ENCODE measurements at regions not wholly inside any gene's neighbourhood (a gene's known extent, or its start where the extent isn't known, plus 50 kb on each side); places are given as distances from the start of the nearest gene placed in this dataset.
A peak's percentile ranks its signal among the peaks of the same experiment; 100 is the strongest.

DNA sequence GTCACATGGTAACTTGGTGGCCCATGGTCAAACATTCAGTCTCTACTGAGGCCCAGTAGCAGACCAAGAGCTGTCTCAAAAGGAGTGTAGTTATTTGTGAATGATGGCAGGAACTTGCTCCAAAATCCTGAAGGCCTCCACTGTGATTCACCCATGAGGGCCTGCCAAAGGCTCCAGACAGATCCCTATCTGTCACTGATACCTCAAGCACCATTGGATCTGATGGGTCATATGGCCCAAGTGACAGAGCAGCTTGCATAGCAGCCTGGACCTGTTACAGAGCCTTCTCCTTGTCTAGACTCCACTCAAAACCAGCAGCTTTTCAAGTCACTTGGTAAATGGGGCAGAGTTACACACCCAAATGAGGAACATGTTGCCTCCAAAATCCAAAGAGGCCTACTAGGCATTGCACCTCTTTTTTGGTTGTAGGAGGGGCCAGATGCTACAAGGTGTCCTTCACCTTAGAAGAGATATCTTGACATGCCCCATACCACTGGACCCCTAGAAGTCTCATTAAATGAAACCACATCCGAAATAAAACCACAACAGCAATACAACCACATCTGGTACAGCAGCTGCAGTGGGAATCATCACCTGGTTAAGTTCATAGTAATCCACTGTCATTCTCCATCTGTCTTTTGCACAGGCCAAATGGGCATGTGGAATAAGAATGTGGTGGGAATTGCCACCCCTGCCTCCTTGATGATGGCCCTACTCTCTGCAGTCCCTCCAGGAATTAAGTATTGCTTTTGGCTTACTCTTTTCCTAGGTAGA is 150.4 kb upstream of the MAX start:
- no peak for DNase-seq

DNA sequence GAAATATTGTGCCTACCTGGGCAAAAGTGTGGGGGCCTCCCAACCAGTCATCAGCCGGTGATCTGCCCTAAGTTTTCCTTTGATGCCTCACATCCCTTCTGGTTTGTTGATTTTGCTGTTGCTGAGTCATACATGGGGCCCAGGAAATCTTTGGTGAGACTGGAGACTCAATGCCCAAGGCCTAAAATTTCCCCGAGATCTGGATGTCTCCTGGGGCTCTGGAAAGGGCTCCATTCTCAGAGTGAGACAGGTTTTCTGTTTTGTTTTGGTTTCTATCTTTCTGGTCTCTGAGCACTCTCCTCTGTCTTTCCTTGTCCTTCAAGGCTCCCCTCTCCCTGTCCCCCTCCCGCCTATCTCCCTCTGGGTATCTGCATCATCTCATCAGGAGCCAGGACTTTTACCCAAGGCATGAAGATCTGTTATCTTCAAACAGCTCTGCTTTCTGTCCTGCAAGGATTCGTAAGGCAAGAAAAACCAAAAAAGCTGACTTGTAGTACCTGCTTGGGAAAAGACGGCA is 152.8 kb upstream of the MAX start:
- no peak for DNase-seq

DNA sequence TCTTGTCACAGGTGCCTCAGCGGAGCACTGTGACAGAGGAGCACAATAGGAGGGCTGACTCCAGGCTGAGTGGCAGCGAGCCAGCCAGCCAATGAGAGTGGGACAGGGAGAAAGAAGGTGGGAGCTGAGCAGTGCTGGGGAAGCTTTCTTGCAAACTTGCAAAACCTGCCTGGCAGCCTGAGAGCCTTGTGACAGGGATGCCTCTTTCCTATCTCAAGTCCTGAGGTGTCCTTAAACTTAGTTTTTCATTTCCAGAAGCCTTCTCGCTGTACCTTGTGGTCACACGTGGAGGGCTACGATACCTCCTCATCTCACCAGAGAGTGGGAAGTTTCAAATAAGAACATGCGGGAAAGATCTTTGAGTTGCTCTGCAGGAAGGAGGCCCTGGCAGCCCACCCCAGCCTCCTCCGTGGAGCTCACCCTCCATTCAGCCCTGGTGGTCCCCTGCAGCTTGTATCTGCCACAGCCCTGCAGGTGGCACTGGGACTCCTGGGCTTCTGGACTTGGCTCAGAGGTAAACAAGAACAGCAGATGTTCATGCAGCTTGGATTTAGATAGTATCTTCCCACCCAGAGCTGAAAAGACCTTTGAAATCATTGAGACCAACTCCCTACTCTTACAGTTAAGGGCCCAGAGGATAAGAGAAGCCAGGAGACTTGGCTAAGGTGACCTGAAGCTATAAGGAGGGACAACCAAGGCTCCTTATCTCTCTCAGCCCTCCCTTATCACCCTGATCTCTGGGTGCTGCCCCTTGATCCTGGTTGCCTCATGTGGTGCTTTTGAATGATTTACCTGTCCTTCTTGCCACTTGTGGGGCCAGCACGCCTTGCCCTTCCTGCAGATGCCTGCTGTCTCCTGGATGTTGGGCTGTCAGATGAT is 153.5 kb upstream of the MAX start:
- peak; percentile 23 for DNase-seq

DNA sequence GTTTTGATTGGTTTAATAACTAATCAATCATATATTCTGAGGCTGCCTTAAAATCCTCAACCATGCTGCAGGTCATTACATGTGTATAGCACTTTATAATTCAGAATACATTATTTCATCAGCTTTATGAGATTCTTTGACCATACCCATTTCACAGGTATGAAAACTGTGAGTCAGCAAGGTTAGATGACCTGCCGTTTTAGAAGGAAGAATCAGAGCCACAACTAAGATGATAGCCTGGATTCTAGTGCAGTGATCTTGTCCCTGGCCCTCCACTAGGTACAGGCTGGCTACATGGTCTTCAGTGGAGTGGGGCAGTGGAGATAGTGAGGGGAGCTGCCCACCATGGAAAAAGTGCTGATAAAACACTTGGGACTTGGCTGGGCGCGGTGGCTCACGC is 154.4 kb upstream of the MAX start:
- no peak for DNase-seq

DNA sequence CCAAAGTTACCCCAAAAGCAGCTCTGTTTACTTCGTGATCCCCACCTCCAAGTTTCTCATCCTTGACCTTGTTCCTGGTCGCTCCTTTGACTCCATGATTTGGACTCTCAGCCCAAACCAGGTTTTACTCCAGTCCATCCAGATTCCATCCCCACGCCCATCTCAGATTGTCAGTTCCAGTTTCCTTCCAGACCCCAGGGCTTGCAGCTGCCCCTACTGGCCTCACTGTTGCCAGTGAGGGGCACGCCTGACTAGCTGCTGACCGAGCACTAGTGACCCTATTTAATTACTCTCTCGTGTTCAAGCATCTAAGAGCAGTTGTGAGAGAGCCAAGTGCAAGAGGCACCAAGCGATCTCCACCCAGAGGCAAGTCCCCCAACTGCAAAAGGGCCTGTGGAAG is 155.1 kb upstream of the FUT8 start:
- DNase-seq: no peak

DNA sequence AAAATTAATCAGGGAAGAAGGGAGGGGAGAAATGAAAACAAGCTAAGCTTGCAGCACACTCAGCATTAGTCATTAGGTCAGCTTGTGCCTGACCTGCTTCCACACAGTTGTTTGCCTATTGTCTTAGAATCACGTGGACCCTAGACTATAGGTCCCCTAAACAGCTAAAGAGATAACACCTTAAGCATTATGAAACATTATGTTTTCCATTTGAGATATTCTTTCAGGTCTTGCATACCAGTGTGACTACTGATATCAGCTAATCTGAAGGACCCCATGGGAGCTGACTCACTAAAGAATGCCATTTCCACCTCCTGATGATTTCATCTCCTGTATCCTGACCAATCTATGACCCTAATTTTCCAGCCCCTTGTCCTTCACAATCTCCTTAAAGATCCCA is 154.1 kb upstream of the FUT8 start:
- no peak for DNase-seq

DNA sequence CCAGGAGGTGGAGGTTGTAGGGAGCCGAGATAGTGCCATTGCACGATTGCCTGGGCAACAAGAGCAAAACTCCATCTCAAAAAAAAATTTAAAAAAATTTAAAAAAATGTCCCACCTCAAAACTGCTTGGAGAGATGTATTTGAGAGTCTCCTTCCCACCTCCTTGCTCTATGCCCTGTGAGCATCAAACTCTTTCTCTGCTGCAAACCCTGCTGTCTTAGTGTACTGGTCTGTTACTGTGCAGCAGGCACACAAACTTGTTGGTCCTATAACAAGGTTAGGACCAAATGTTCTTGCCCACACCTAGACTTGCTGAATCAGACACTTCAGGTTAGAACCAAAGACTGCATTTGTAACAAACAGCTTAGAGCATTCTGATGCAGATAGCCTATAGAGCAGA is 153.5 kb upstream of the FUT8 start:
- no peak for DNase-seq

DNA sequence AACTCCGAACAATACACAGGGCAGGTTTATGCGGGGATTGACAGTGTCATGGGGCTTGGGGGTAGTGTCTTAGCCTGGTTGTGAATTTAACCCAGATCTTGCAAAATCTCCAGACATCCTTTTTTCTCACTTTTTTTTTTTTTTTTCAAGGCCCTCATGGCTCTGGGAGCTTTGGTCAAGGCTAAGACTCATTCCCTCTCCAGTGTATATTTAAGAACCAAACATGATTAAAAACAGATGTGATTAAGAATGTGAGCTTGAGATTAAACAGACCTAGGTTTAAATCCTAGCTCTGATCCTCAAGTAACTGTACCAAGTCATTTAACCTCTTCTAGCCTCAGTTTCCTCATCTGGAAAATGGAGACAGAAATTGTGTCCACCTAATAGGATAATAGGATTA is 151.7 kb upstream of the FUT8 start:
- DNase-seq: no peak

DNA sequence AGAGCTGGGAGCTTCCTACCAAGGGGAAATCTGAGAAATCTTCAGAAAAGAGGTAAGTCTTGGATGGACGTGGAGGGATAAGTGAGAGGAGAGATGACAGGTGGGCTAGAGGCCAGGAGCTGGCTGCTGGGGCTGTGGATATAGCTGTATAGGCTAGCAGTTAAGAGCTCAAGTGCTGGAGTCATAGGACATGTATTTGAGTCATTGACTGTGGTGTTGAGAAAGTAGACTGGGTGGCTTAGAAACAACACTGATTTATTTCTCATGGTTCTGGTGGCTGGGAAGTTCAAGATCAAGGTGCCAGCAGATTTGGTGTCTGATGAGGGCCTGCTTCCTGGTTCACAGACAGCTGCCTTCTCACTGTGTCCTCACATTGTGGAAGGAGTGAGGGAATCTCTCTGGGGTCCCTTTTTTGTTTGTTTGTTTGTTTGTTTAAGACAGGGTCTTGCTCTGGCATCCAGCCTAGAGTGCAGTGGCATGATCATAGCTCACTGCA is 151.1 kb upstream of the FUT8 start:
- DNase-seq: no peak

DNA sequence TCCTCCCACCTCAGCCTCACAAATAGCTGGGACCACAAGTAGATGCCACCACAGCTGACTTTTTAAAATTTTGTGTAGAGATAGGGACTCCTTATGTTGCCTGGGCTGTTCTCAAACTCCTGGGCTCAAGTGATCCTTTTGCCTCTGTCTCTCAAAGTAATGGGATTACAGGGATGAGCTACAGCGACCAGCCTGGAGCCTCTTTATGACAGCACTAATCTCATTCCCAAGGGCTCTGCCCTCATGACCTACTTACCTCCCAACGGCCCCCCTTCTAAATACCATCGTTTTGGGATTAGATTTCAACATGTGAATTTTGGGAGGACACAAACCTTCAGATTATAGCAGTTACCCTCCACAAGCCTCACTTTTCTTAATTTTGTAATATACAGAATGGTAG is 150.6 kb upstream of the FUT8 start:
- no peak for DNase-seq

DNA sequence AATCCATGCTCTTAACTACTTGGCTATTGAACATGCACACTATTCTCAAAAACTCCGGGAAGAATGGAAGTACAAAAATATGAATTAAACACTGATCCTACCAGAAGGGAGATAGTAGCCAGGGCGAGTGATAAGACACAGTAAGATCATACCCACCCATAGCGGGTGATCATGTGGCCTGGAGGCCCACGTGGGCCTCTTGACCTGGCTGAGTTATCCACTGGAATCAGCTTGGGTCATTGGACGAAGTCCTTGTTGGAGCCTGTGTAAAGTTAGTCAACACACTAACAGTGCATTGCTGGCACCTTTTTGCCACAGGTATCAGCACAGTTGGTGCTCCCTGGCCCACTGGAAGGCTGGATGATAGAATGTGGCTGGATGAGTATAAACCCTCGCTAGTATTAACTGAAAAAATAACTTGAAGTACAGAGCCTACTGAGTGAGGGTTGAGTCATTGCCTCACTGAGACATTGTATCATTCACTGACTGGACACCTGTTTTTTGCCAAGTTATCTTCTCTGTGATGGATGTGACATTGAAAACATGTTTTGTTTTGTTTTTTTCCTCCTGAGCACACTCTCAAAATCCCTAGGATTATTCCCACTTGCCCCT is 149.2 kb upstream of the FUT8 start:
- DNase-seq: no peak

DNA sequence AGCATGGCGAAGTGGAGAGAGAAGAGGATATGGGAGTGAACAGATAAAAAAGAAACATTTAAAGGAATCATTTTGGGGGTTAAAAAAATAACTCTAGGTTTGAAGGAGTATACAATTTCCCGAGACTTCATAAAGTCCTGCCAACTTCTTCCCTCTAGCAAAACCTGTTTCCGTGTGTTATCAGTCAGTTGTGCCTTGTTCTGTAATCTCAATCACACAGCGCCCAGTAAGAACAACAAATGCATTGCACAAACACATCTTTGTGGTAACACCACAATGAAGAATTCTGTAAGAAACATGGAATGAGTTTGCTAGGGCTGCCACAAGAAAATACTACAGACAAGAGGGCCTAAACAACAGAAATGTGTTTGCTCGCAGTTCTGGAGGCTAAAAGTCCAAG is 144.7 kb upstream of the FUT8 start:
- no peak for DNase-seq

DNA sequence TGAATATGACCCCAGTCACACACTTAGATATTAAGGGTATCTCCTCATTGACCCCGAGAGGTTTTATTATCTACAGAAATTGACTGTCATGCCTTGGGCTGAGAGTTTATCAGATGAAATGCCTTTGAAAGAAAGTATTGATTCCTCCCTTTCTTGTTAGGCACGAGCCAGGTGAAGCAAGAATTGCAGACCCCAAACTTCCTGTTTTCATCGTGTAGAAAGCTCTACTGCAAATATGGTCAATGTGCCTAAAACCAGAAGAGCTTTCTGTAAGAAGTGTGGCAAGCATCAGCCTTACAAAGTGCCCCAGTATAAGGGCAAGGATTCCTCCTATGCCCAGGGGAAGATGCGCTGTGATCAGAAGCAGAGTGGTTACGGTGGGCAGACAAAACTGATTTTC is 143.9 kb upstream of the FUT8 start:
- no peak for DNase-seq

DNA sequence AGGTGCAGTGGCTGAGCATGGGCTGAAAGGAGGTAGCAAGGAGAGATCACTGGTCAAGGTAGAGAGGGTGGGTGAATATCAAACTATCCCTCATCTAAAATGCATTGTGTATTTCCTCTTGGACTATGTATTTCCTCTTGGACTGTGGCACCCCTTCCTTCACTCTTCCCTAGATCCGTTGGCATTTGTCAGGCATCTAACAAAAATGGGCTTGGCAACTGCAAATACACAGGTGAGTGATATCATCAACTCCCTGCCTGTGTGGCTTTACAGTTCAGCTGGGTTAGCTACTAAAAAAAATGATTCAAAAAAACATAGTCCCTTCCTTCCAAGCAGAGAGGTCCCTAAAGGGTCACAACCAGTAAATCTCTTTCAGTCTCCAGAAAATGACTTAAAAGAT is 142.8 kb upstream of the FUT8 start:
- DNase-seq: no peak

DNA sequence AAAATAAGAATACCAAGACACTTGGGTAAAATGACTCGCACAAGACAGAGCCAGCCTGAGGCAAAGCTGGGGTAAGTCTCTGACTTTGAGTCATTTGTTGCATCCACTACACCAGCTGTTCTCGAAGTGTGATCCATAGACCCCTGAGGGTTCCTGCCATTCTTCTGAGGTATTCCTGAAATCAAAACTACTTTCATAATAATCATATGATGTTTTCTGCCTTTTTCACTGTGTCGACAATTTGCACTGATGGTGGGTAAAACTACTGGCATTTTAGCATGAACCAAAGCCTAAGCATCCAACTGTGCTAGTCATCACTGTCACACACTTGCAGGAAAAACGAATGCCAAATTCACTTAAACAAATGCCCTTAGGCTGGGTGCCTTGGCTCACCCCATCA is 135.5 kb upstream of the FUT8 start:
- DNase-seq: no peak

DNA sequence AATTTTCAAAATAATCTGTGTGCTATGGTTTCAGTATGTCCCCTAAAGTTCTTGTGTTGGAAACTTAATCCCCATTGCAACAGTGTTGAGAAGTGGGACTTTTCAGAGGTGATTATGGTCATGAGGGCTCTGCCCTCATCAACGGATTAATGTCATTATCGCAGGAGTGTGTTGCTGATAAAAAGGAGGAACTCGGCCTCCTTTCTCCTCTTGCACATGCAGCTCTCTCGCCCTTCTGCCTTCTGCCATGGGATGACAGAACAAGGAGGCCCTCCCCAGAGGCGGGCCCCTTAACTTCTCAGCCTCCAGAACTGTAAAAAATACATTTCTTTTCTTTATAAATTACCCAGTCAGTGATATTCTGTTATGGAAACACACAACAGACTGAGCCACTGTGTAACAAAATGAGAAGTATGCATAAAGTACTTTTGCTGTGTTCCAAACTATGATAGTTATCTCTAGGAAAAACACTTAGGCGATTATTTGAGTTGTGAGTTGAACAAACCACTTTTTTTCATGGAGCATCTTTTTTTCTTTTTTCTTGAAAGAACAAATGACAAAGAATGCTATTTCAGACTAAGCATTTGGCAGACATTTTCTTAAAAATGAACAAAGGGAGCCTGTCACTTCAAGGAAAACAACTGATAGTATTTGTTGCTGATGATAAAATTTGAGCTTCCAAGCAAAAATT is 134.8 kb upstream of the FUT8 start:
- no peak for DNase-seq

DNA sequence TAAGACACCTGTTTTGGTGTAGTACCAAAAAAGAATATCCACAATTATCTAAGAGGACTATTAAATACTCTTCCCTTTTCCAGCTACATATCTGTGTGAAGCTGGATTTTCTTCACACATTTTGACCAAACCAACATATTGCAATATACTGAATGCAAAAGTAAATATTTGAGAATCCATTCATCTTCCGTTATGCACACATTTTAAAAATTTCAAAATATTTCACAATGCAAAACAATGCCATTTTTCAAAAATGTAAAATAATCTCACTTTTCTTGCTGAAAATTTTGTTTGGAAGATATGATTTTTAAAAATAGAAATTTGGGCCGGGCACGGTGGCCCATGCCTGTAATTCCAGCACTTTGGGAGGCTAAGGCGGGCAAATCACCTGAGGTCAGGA is 133.9 kb upstream of the FUT8 start:
- DNase-seq: no peak

DNA sequence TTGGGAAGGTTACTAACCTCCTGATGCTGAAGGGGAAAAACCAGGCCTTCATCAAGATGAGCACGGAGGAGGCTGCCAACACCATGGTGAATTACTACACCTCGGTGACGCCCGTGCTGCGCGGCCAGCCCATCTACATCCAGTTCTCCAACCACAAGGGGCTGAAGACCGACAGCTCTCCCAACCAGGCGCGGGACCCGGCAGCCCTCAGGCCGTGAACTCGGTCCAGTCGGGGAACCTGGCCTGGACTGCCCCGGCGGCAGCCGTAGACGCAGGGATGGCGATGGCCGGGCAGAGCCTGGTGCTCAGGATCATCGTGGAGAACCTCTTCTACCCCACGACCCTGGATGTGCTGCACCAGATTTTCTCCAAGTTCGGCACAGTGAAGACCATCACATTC is 133.0 kb upstream of the FUT8 start:
- no peak for DNase-seq

DNA sequence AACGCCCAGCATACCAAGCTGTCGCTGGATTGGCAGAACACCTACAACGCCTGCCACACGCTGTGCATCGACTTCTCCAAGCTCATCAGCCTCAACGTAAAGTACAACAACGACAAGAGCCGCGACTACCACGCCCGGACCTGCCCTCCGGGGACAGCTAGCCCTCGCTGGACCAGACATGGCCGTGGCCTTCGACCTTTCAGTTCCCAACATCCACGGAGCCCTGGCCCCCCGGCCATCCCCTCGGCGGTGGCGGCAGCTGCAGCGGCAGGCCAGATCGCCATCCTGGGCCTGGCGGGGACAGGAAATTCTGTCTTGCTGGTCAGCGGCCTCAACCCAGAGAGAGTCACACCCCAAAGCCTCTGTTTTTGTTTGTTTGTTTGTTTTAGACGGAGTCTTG is 132.6 kb upstream of the FUT8 start:
- no peak for DNase-seq

DNA sequence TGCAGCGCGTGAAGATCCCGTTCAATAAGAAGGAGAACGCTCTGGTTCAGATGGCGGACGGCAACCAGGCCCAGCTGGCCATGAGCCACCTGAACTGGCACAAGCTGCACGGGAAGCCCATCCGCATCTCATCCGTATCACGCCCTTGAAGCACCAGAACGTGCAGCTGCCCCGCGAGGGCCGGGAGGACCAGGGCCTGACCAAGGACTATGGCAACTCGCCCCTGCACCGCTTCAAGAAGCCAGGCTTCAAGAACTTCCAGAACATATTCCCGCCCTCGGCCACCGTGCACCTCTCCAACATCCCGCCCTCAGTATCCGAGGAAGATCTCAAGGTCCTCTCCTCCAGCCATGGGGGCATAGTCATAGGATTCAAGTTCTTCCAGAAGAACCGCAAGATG is 131.9 kb upstream of the FUT8 start:
- DNase-seq: no peak

DNA sequence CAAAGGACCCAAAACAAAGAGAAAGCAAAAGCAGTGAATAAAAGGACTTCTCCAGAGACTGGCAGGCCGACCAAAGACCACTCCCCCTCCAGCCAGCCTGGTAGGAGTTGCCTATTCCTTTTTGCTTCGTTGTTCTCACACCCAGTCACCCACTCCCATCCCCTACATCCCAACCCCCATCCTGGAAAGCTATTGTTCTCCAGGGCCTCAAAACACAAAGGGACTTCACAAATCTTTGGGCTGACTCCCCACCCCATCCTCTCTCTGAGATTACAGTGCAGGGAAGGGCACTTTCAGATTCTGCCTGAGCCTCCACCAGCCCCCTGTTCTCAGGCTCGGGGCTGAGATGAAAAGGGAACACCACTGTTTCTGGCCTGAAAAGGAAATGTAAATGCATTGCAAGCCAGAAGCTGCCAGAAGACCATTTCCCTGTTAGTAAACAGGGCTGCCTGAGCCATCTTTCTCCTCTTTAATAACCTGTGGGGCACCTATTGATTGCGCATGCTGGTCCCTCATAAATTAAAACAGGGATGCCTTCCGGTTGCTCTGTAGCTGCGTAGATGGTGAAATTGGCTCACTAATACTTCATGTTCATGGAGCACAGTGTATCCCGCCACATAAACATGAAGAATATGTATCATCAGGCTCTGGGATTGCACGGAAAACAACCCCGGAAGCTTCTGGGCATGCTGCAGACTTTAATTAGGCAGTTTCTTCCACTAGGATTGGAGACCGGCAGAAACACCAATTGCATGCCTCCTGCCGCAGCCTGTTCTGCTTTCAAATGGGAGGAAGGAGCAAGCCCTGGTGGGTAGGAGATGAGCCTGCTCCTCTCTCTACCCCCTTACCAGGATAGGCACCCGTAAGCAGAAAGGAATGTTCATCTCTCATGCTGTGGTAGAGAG is 130.3 kb upstream of the FUT8 start:
- no peak for DNase-seq

DNA sequence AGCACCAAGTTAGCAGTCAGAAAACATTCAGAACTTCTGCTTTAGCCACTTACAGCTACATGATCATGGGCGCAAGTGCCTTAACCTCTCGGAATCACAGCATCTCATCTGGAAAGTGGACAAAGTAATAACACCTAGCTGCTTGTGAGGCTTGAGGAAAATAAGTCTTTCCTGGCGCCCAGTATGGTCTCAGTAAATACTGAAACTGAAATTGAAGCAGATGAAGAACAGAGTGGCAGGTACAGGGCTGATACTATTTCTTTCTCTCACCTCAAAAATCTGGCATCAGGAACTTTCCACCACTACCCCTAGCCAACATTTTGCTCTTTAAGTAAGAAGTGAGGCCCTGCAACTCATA is 129.7 kb upstream of the FUT8 start:
- DNase-seq: no peak

Measured in NCI-H1092 treated with DMSO at 0.1 percent for 48 hours (cell line).